Endothelial cell (in vitro differentiated cells): ENCODE measurements at regions not wholly inside any gene's neighbourhood (a gene's known extent, or its start where the extent isn't known, plus 50 kb on each side); places are given as distances from the start of the nearest gene placed in this dataset.

Source experiments
- DNase-seq: peaks from one replicate; pipeline ENCODE4 v3.0.0; 2021; ENCODE audit warnings: low spot score
- H3K27ac Mint-ChIP-seq: one replicate; pipeline ENCODE4 v1.8.0; 2021; ENCODE audit warnings: mixed read lengths, inconsistent platforms; ENCODE audit not compliant: unreplicated experiment
- H3K27me3 Mint-ChIP-seq: one replicate; pipeline ENCODE4 v1.8.0; 2021; ENCODE audit warnings: mild to moderate bottlenecking, moderate library complexity, mixed read lengths, inconsistent platforms; ENCODE audit not compliant: unreplicated experiment
- H3K36me3 Mint-ChIP-seq: one replicate; pipeline ENCODE4 v1.8.0; 2021; ENCODE audit warnings: mild to moderate bottlenecking, low read depth, mixed read lengths, inconsistent platforms; ENCODE audit not compliant: unreplicated experiment
- H3K4me1 Mint-ChIP-seq: one replicate; pipeline ENCODE4 v1.8.0; 2021; ENCODE audit warnings: mild to moderate bottlenecking, mixed read lengths, inconsistent platforms; ENCODE audit not compliant: unreplicated experiment
- H3K4me3 Mint-ChIP-seq: one replicate; pipeline ENCODE4 v1.8.0; 2021; ENCODE audit warnings: mild to moderate bottlenecking, mixed read lengths, inconsistent platforms; ENCODE audit not compliant: unreplicated experiment
- H3K9me3 Mint-ChIP-seq: one replicate; pipeline ENCODE4 v1.8.0; 2021; ENCODE audit warnings: mixed read lengths, inconsistent platforms; ENCODE audit not compliant: unreplicated experiment
- CTCF ChIP-seq: fragments of 200-600 bp; sonication (generic); IDR thresholded peaks from one replicate; pipeline ENCODE4 v1.5.0; 2021; ENCODE audit warnings: antibody characterized with exemption; ENCODE audit not compliant: unreplicated experiment

- peaks cover 3% of the 10 kb centered on the region for H3K27me3 Mint-ChIP-seq
- no peak for DNase-seq
- no peak overlapping the region for H3K4me3 Mint-ChIP-seq
- no peak overlapping the region for H3K27ac Mint-ChIP-seq
- no peak for TF ChIP-seq CTCF
- no peaks in the 10 kb centered on the region for H3K4me1 Mint-ChIP-seq
- H3K9me3 Mint-ChIP-seq: no peaks in the 10 kb centered on the region
- H3K36me3 Mint-ChIP-seq: no peaks in the 10 kb centered on the region
Measured at GRCh38 chrX:112577146-112577545, 102.6 kb downstream of the LHFPL1 start.

GRCh38 chrX:112571388-112571787 lies 108.3 kb downstream of the LHFPL1 start:
- Mint-ChIP-seq H3K4me3 (no peak overlapping the region), H3K9me3 (no peaks in the 10 kb centered on the region), H3K36me3 (no peaks in the 10 kb centered on the region), H3K4me1 (no peaks in the 10 kb centered on the region), H3K27ac (no peak overlapping the region), H3K27me3 (peaks cover 2% of the 10 kb centered on the region)
- no peak for DNase-seq
- no peak for TF ChIP-seq CTCF

GRCh38 chrX:112555831-112556230 lies 123.9 kb downstream of the LHFPL1 start:
- no peak for TF ChIP-seq CTCF

DNA sequence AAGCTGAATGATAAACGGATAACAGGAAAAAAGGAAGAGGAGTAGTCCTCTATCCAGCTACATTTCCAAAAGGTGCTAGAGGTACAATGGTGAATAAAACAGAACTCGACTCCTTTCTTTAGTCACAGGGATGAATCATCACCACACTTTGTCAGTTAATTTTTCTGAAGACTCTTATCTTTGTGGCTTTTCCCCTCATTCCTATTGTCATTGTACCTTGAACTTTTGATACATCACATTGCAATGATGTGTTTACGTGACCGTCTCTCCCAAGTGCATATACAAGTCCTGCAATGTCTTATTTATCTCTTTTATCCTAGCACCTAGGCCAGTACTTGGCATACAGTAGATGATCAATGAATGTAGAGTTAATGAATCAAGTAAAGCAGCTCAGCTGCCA lies 134.7 kb downstream of the LHFPL1 start:
- no peak overlapping the region for H3K27ac Mint-ChIP-seq
- no peak for DNase-seq

More at GRCh38 chrX:112555831-112556230, 123.9 kb downstream of the LHFPL1 start:
- no peak for DNase-seq
- no peaks in the 10 kb centered on the region for H3K4me1 Mint-ChIP-seq
- no peaks in the 10 kb centered on the region for H3K36me3 Mint-ChIP-seq
- peaks cover 1% of the 10 kb centered on the region for H3K27me3 Mint-ChIP-seq
- H3K27ac Mint-ChIP-seq: no peak overlapping the region
- H3K9me3 Mint-ChIP-seq: no peaks in the 10 kb centered on the region
- H3K4me3 Mint-ChIP-seq: no peak overlapping the region

DNA sequence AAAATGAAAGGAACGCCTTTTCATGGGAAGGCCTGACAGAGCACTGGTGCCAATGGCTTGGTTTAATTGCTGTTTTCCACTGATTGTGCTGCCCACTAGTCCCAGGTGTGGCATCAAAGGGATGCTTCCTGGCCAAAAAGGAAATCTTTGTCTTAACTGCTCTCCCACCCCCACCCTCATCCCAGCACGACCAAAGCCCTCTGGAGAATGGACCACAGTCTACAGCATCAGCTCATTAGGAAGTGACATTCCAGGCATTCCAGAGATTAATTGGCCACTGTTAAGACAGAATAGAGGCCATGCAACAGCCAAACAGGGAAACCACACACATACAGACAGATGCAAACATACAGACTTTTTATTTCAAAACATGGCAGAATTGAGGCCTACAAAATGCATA lies 143.2 kb downstream of the LHFPL1 start:
- no peaks in the 10 kb centered on the region for H3K36me3 Mint-ChIP-seq
- DNase-seq: no peak
- no peaks in the 10 kb centered on the region for H3K4me1 Mint-ChIP-seq

More for the DNA sequence above, 134.7 kb downstream of the LHFPL1 start:
- no peak overlapping the region for H3K4me3 Mint-ChIP-seq
- no peaks in the 10 kb centered on the region for H3K9me3 Mint-ChIP-seq
- H3K36me3 Mint-ChIP-seq: no peaks in the 10 kb centered on the region
- no peaks in the 10 kb centered on the region for H3K4me1 Mint-ChIP-seq
- TF ChIP-seq CTCF: no peak
- no peaks in the 10 kb centered on the region for H3K27me3 Mint-ChIP-seq

More for the DNA sequence above, 143.2 kb downstream of the LHFPL1 start:
- H3K27me3 Mint-ChIP-seq: peaks cover 1% of the 10 kb centered on the region
- no peaks in the 10 kb centered on the region for H3K9me3 Mint-ChIP-seq
- TF ChIP-seq CTCF: no peak
- H3K27ac Mint-ChIP-seq: no peak overlapping the region
- H3K4me3 Mint-ChIP-seq: no peak overlapping the region
